Mucosa of descending colon (tissue), 3 donors: ENCODE measurements at regions not wholly inside any gene's neighbourhood (a gene's known extent, or its start where the extent isn't known, plus 50 kb on each side); places are given as distances from the start of the nearest gene placed in this dataset.
A peak's percentile ranks its signal among the peaks of the same experiment; 100 is the strongest.

Experiments used
- ATAC-seq: fragments of 200-7000 bp; cut with Tn5 transposase; one replicate; pipeline ENCODE4 v1.9.1; 2020; ENCODE audit warnings: mild to moderate bottlenecking, moderate library complexity
- DNase-seq, 3 donors: peaks; one replicate each; pipeline ENCODE4 v3.0.0-alpha.2; 2020
- H3K36me3 ChIP-seq: fragments of 200-600 bp; one replicate; pipeline ENCODE4 v1.8.0; 2021; ENCODE audit warnings: low read depth, mild to moderate bottlenecking
- H3K4me1 ChIP-seq: fragments of 200-600 bp; one replicate; pipeline ENCODE4 v1.8.0; 2021; ENCODE audit warnings: low read depth, mild to moderate bottlenecking
- H3K4me3 ChIP-seq: fragments of 200-600 bp; one replicate; pipeline ENCODE4 v1.8.0; 2021; ENCODE audit warnings: mild to moderate bottlenecking
- H3K9me3 ChIP-seq: fragments of 200-600 bp; one replicate; pipeline ENCODE4 v1.8.0; 2021; ENCODE audit warnings: mild to moderate bottlenecking
- CTCF ChIP-seq: fragments of 200-600 bp; IDR thresholded peaks from one replicate; pipeline ENCODE4 v1.8.0; 2022; ENCODE audit warnings: antibody characterized with exemption, mild to moderate bottlenecking
- intact Hi-C, 2 donors: fragments of 100-400 bp; cut with DNase I in 1 of 2; cut with micrococcal nuclease in 1 of 2; formaldehyde crosslinking; loops; one replicate each; pipeline versions ENCODE4 v1.11.0 to v1.11.1; 2022; cut with DNase I, micrococcal nuclease
- donor health status: DM: no; HTN: no; CAD: no; lungs with moderate emphysema.
- donor health status: DM: no; HTN: no; CAD: no.
- donor health status: DM: no; HTN: yes; CAD: no.

DNA sequence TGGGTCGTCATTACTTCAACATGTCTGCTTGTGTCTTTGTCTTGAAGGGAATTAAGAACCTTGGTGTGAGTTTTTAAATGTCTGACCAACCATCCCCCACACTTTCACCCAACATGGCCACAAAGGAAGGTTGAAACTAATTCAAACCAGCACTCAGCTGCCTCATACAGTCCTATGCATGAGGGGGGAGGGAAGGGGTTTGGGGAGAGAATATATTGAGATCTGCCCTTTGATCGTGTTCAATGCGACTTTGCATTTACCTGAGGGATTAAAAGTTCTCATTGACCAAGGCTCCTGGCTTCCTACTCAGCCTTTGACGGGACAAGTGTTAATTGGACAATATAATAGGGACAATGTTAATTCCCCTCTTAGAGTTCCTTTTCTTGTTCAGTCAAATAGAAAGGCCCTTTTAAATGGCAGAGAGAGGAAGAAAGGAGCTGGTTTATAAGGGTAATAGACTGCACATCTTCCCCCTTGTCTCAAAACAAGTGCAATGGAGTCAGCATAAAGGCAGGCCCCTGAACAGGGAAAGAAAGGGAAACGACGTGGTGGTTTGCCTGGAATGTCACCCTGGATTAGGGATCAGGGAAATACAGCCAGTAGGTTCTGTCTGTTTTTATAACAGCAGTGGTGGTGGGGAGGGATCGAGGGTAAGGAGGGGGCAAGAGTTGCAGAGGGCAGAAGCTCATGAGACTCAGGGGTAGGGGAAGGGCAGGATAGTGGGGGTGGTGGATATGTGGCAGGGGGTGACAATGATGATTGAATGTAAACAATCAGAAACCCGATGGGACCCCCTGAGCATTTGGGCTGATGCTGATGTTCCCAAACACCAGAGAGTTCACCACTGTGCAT, 198.7 kb downstream of the MYCN start:
- Histone ChIP-seq H3K4me1 (no peaks in the 10 kb centered on the region), H3K36me3 (no peaks in the 10 kb centered on the region), H3K4me3 (no peak overlapping the region), H3K9me3 (no peaks in the 10 kb centered on the region)
- TF ChIP-seq CTCF, result no peak
- intact Hi-C loops, result no loop called here
- ATAC-seq, result no peak
- DNase-seq, result no peak

DNA sequence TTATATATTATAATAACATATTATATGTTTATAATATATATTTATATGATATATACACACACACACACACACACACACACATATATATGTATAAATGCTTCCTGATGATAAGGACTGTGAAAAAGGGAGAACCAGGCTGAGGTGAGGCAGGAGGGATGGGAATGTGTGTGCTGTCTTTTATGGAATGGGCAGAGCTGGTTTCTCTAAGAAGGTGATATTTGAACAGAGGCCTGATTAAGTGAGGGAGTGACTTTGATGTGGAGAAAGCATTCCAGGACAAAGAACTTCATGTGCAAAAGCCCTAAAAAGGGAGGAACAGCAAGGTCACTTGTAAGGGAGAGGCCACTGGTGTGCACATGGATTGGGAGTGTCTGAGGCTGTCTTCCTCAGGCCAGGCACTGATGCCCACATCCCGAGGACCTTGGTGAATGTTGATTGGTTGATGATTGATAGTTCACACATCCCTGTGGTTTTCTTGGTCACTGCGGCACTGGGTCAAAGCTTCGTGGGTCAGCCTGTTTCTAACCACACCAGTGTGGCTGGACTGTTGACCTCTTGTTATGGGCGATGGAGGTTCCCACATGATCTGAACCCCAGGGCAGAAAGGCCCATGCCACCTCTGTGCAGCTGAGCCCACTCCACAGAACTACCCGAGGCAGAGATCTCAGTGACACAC, 196.9 kb downstream of the MYCN start:
- Histone ChIP-seq H3K9me3 (no peaks in the 10 kb centered on the region), H3K4me3 (no peak overlapping the region), H3K36me3 (no peaks in the 10 kb centered on the region), H3K4me1 (no peaks in the 10 kb centered on the region)
- intact Hi-C loops, result no loop called here
- peak; percentile 76 for ATAC-seq
- no peak for DNase-seq
- TF ChIP-seq CTCF, result no peak

- DNase-seq, result no peak
- no peak for TF ChIP-seq CTCF
- no peak for ATAC-seq
- Histone ChIP-seq H3K4me3 (no peak overlapping the region), H3K4me1 (no peaks in the 10 kb centered on the region), H3K9me3 (no peaks in the 10 kb centered on the region), H3K36me3 (no peaks in the 10 kb centered on the region)
- intact Hi-C loops, result no loop called here
These were observed 196.2 kb downstream of the MYCN start for GRCh38 chr2:16136461-16137035.

DNA sequence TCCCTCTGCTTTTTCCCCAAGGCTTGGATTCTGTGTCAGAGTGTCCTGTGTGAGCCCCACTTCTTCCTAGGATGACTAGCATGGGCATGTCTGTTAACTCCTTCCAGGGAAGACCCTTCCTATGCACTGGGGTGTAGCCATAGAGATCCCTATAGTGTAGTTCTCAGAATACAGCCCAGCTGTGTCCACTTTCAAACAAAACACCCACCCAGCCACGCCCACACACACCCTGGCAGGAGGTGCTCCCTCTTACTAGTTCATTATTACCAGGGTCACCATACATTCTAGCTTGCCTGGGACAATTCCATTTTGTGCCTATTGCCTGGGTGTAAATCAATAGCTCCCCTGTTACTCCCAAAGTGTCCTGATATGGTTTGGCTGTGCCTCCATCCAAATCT, 195.6 kb downstream of the MYCN start:
- ATAC-seq (peak; percentile 21), DNase-seq (no peak)
- no peaks in the 10 kb centered on the region for H3K4me1 ChIP-seq

More for the DNA sequence above, 195.6 kb downstream of the MYCN start:
- Histone ChIP-seq H3K4me3 (no peak overlapping the region), H3K36me3 (no peaks in the 10 kb centered on the region), H3K9me3 (no peaks in the 10 kb centered on the region)
- TF ChIP-seq CTCF, result no peak
- intact Hi-C loops, result no loop called here
